ENCODE measurements at regions not wholly inside any gene's neighbourhood (a gene's known extent, or its start where the extent isn't known, plus 50 kb on each side); places are given as distances from the start of the nearest gene placed in this dataset.

- intact Hi-C loops (cut with micrococcal nuclease; ENCODE audit: unreplicated experiment) (loop anchor here (5.0 to 10.0 kb wide), 2 partner anchors 157 to 235 kb away; no protein-coding TSS in a partner anchor), in situ Hi-C loops (cut with MboI) (no loop called here)
- Histone ChIP-seq H3K4me1 (ENCODE audit: control insufficient read depth, insufficient read depth, low read length) (no peaks in the 10 kb centered on the region), H2AFZ (ENCODE audit: control insufficient read depth, low read depth, low read length) (no peak overlapping the region), H3K4me2 (ENCODE audit: control insufficient read depth, insufficient read depth) (no peak overlapping the region), H3K9ac (ENCODE audit: control insufficient read depth, insufficient read depth, low read length) (no peak overlapping the region), H3K79me2 (ENCODE audit: control insufficient read depth, insufficient read depth, low read length) (no peaks in the 10 kb centered on the region), H3K27ac (ENCODE audit: control insufficient read depth, insufficient read depth) (no peak overlapping the region), H3K36me3 (ENCODE audit: control insufficient read depth in 2 of 2, insufficient read depth in 2 of 2, low read length in 1 of 2) (no peaks in the 10 kb centered on the region), H3K9me3 (replicated peaks; ENCODE audit: control insufficient read depth, insufficient read depth, low read length) (no peaks in the 10 kb centered on the region), H4K20me1 (ENCODE audit: control insufficient read depth, insufficient read depth) (no peaks in the 10 kb centered on the region), H3K4me3 (no peak overlapping the region), H3K27me3 (replicated peaks in 1 of 2; ENCODE audit: control insufficient read depth in 2 of 2, insufficient read depth in 2 of 2, low read length in 1 of 2) (no peaks in the 10 kb centered on the region)
- ChIA-PET SMC1A (ENCODE audit: uncharacterized antibody, unreplicated experiment) (interaction anchor here (1.0 to 3.3 kb wide), 12 partner anchors 9 to 249 kb away, joined by 3 to 14 read pairs (median 6); no protein-coding TSS in a partner anchor), POLR2A (no interaction called here), CTCF (interaction anchor here (0.6 to 3.8 kb wide), 48 partner anchors 8 to 317 kb away, joined by 3 to 37 read pairs (median 5); no protein-coding TSS in a partner anchor), RAD21 (ENCODE audit: unreplicated experiment) (interaction anchor here (0.7 to 2.9 kb wide), 12 partner anchors 15 to 1242 kb away, joined by 3 to 20 read pairs (median 3); no protein-coding TSS in a partner anchor)
- WGBS (ENCODE audit: insufficient coverage, insufficient replicate concordance, low lambda C conversion rate, missing lambda C conversion rate): 62% methylated on average over 25 of the region's 25 CpGs
- no peak for ATAC-seq
- TF ChIP-seq MTA2 (IDR thresholded peaks at IDR 0.05; ENCODE audit: low read depth) (no peak), ZBTB33 (IDR thresholded peaks at IDR 0.05) (no peak), POU2F2 (IDR thresholded peaks at IDR 0.05; ENCODE audit: borderline replicate concordance, low read depth, low read length) (no peak)
- BruUV-seq (replicated peaks): no TSS peak
- FAIRE-seq: no peak
- no peak for DNase-seq (ENCODE audit: low read depth, low spot score)
Observed at GRCh38 chr15:66852064-66852905, 150.2 kb downstream of the SMAD6 start.
